Prostate gland (tissue), 2 donors: ENCODE measurements at regions not wholly inside any gene's neighbourhood (a gene's known extent, or its start where the extent isn't known, plus 50 kb on each side); places are given as distances from the start of the nearest gene placed in this dataset.

Experiments used
- CTCF ChIP-seq, 4 experiments: fragments of 200-600 bp in 2 of 4; fragments of 450-650 bp in 2 of 4; sonication (generic) in 2 of 4; IDR thresholded peaks; 1 replicate in 3 of 4; 2 replicates in 1 of 4; pipeline ENCODE4 v1.5.1; 2016 to 2019; ENCODE audit warnings: antibody characterized with exemption in 4 of 4, mild to moderate bottlenecking in 2 of 4, moderate library complexity in 2 of 4
- POLR2A ChIP-seq: fragments of 450-650 bp; IDR thresholded peaks from one replicate; pipeline ENCODE4 v1.6.1; 2016; ENCODE audit warnings: antibody characterized with exemption, mild to moderate bottlenecking
- POLR2AphosphoS5 ChIP-seq: sonication (generic); formaldehyde crosslinking; IDR thresholded peaks from one replicate; pipeline ENCODE4 v1.6.1; 2017; ENCODE audit warnings: antibody characterized with exemption

GRCh38 chr10:125225051-125225450 is 64.7 kb upstream of the CTBP2 start:
- TF ChIP-seq POLR2AphosphoS5 (no peak), CTCF (IDR thresholded peaks at IDR 0.05) (no peak), POLR2A (no peak)
